Stomach (tissue), 8 donors: ENCODE measurements at regions not wholly inside any gene's neighbourhood (a gene's known extent, or its start where the extent isn't known, plus 50 kb on each side); places are given as distances from the start of the nearest gene placed in this dataset.

Experiments used
- DNase-seq, 2 donors: peaks; one replicate each; pipeline versions ENCODE4 v3.0.0 to v3.0.0-alpha.2; 2013 to 2019
- H3K27ac ChIP-seq, 5 donors: fragments of 200-600 bp in 4 of 5; sonication (generic) in 4 of 5; one replicate each; pipeline ENCODE4 v1.5.1; 2013 to 2019; ENCODE audit warnings: mild to moderate bottlenecking in 1 of 5, moderate library complexity in 1 of 5
- H3K27me3 ChIP-seq, 3 donors: fragments of 200-600 bp; sonication (generic); one replicate each; pipeline ENCODE4 v1.5.1; 2017 to 2019; ENCODE audit warnings: mixed run types in 1 of 3
- H3K36me3 ChIP-seq, 4 donors: fragments of 200-600 bp; sonication (generic); 1 replicate in 3 of 4; 2 replicates in 1 of 4; pipeline ENCODE4 v1.5.1; 2016 to 2019
- H3K4me1 ChIP-seq, 4 donors: fragments of 200-600 bp; sonication (generic); one replicate each; pipeline ENCODE4 v1.5.1; 2016 to 2019
- H3K4me3 ChIP-seq, 4 donors: fragments of 200-600 bp; sonication (generic) in 3 of 4; one replicate each; pipeline ENCODE4 v1.5.1; 2016 to 2019; ENCODE audit warnings: mild to moderate bottlenecking in 1 of 4
- H3K9me3 ChIP-seq, 4 donors: fragments of 200-600 bp; sonication (generic); one replicate each; pipeline ENCODE4 v1.5.1; 2016 to 2019
- CTCF ChIP-seq, 7 experiments: fragments of 450-650 bp in 4 of 7; fragments of 200-600 bp in 3 of 7; sonication (generic) in 3 of 7; IDR thresholded peaks; one replicate each; pipeline ENCODE4 v1.5.1; 2016 to 2019; ENCODE audit warnings: antibody characterized with exemption in 7 of 7, control low read depth in 2 of 7, mild to moderate bottlenecking in 1 of 7
- EP300 ChIP-seq: sonication (generic); formaldehyde crosslinking; IDR thresholded peaks from one replicate; pipeline ENCODE4 v1.6.1; 2017; ENCODE audit warnings: antibody characterized with exemption
- POLR2A ChIP-seq, 4 donors: fragments of 450-650 bp; IDR thresholded peaks; one replicate each; pipeline ENCODE4 v1.6.1; 2016; ENCODE audit warnings: antibody characterized with exemption in 4 of 4, control low read depth in 2 of 4, mild to moderate bottlenecking in 1 of 4, moderate library complexity in 1 of 4
- POLR2AphosphoS5 ChIP-seq, 3 donors: sonication (generic); formaldehyde crosslinking; IDR thresholded peaks; one replicate each; pipeline ENCODE4 v1.6.1; 2016; ENCODE audit warnings: antibody characterized with exemption in 3 of 3
- WGBS, 5 donors: extraction: QIAGEN DNeasy Blood & Tissue Kit in 3 of 5; methylation state at CpG; one replicate each; pipeline versions ENCODE4 v1.1.5 to v1.1.7; 2013 to 2018; 5-methylcytosine and 5-hydroxymethylcytosine counted together
- intact Hi-C: fragments of 100-400 bp; cut with DNase I; formaldehyde crosslinking; loops from one replicate; pipeline ENCODE4 v1.15.1; 2023; ENCODE audit warnings: low total_unique reads
- donor health status: healthy with polysubstance abuse.
- donor health status: Bipolar disorder and iron deficiency.
- donor health status: healthy.

DNA sequence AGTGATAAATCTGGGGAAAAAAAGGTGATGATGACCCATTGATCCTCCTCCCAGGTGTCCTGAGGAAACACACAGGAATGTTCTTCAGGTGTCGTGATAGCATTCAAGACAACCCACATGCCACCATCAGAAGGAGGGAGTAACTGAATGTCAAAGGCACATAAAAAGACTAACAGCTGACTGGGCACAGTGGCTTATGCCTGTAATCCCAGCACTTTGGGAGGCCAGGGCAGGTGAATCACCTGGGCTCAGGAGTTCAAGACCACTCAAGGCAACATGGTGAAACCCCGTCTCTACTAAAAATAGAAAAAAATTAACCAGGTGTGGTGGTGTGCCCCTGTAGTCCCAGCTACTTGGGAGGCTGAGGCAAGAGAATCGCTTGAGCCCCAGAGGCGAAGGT is 82.3 kb upstream of the CST7 start:
- intact Hi-C loops = no loop called here
- H3K27ac ChIP-seq = no peak overlapping the region
- H3K4me1 ChIP-seq = no peaks in the 10 kb centered on the region
- no peaks in the 10 kb centered on the region for H3K36me3 ChIP-seq
- H3K9me3 ChIP-seq = peaks cover 5 to 25% (median 20%) of the 10 kb centered on the region in 4 donors
- H3K4me3 ChIP-seq = no peak overlapping the region
- H3K27me3 ChIP-seq = peaks cover 0 to 4% (median 0%) of the 10 kb centered on the region in 3 donors
- TF ChIP-seq EP300 = no peak
- TF ChIP-seq POLR2A (IDR thresholded peaks at IDR 0.05) = no peak
- TF ChIP-seq CTCF (IDR thresholded peaks at IDR 0.05) = no peak
- TF ChIP-seq POLR2AphosphoS5 (IDR thresholded peaks at IDR 0.05) = no peak
- no peak for DNase-seq
- 92 to 95% (median 94%) methylated on average over 4 of the region's 4 CpGs for WGBS, 5 donors

DNA sequence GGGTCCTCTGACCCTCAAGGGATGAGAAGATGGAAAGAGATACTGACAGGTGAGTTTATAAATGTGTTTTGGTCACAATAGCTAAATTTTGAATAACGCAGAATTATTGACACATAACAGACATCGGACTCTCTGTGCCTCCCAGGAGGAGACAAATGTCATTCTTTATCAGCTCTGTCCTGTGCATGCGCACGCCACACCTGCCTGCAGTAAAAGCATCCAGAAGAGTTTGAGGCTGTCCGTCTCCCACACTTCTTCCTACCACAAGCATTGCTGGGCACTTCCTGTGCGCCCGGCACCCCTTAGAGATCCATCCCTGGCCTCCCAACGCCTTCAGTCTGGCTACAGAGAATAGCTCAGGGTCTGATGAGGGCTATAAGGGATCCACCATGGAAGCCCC is 81.5 kb upstream of the CST7 start:
- intact Hi-C loops = no loop called here
- DNase-seq = no peak
- peaks cover 5 to 25% (median 20%) of the 10 kb centered on the region in 4 donors for H3K9me3 ChIP-seq
- no peaks in the 10 kb centered on the region for H3K4me1 ChIP-seq
- H3K27ac ChIP-seq = no peak overlapping the region
- no peak overlapping the region for H3K4me3 ChIP-seq
- H3K27me3 ChIP-seq = peaks cover 0 to 13% (median 0%) of the 10 kb centered on the region in 3 donors
- no peak for TF ChIP-seq POLR2AphosphoS5 (IDR thresholded peaks at IDR 0.05)
- TF ChIP-seq POLR2A (IDR thresholded peaks at IDR 0.05) = no peak
- TF ChIP-seq CTCF (IDR thresholded peaks at IDR 0.05) = no peak
- no peak for TF ChIP-seq EP300
- H3K36me3 ChIP-seq = no peaks in the 10 kb centered on the region
- WGBS, 5 donors = 89 to 98% (median 92%) methylated on average over 8 of the region's 8 CpGs

GRCh38 chr20:24868396-24868927 is 80.6 kb upstream of the CST7 start:
- no peak for TF ChIP-seq POLR2AphosphoS5 (IDR thresholded peaks at IDR 0.05)
- TF ChIP-seq POLR2A (IDR thresholded peaks at IDR 0.05) = no peak
- TF ChIP-seq EP300 = no peak
- TF ChIP-seq CTCF (IDR thresholded peaks at IDR 0.05) = no peak
- H3K9me3 ChIP-seq = peaks cover 5 to 25% (median 20%) of the 10 kb centered on the region in 4 donors
- H3K36me3 ChIP-seq = no peaks in the 10 kb centered on the region
- no peak for DNase-seq
- H3K27me3 ChIP-seq = peaks cover 0 to 22% (median 0%) of the 10 kb centered on the region in 3 donors
- intact Hi-C loops = no loop called here
- no peak overlapping the region for H3K27ac ChIP-seq
- 81 to 86% (median 82%) methylated on average over 4 to 10 of the region's 10 CpGs for WGBS, 5 donors
- H3K4me1 ChIP-seq = no peaks in the 10 kb centered on the region
- H3K4me3 ChIP-seq = no peak overlapping the region

DNA sequence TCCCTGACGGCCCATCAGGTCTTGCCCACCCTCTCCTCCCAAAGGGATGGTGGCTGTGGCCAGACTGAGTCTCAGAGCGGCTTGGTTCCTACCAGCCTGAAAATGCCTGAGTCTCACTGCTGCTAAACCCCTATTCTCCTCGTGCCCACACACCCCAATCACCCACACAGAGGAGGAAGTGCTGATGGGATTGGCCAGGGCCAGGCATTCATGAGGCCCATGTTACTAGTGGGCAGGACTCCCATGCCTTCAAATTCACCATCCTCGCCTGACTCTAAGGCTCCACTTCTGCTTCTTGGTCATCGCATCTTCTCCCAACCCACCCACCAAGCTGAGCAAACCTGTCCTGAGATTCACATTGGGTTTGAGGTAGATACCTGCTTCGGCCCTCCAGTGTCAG is 80.1 kb upstream of the CST7 start:
- intact Hi-C loops = no loop called here
- no peak overlapping the region for H3K4me3 ChIP-seq
- DNase-seq = no peak
- H3K9me3 ChIP-seq = peaks cover 5 to 24% (median 20%) of the 10 kb centered on the region in 4 donors
- TF ChIP-seq EP300 (no peak), CTCF (IDR thresholded peaks at IDR 0.05) (no peak), POLR2A (IDR thresholded peaks at IDR 0.05) (no peak), POLR2AphosphoS5 (IDR thresholded peaks at IDR 0.05) (no peak)
- no peaks in the 10 kb centered on the region for H3K4me1 ChIP-seq
- H3K27ac ChIP-seq = no peak overlapping the region
- peaks cover 0 to 22% (median 0%) of the 10 kb centered on the region in 3 donors for H3K27me3 ChIP-seq
- no peaks in the 10 kb centered on the region for H3K36me3 ChIP-seq
- 65 to 82% (median 74%) methylated on average over 5 to 6 of the region's 6 CpGs for WGBS, 5 donors
